Common myeloid progenitor, CD34-positive (primary cell): ENCODE measurements at regions not wholly inside any gene's neighbourhood (a gene's known extent, or its start where the extent isn't known, plus 50 kb on each side); places are given as distances from the start of the nearest gene placed in this dataset.
"Not testable (repeated sequence)": the region's sequence is repeated elsewhere in the genome, so short reads cannot be mapped to it uniquely, and the experiment has no call there.

ENCODE experiments used
- CTCF ChIA-PET: fragments of 350-600 bp; sonication (Branson Sonifier 250); formaldehyde crosslinking; loops from one replicate; lab custom pipeline; 2021; ENCODE audit warnings: antibody characterized with exemption; lab: Charles Lee
- POLR2A ChIA-PET: fragments of 350-600 bp; sonication (Branson Sonifier 250); formaldehyde crosslinking; loops from one replicate; lab custom pipeline; 2021; ENCODE audit warnings: antibody characterized with exemption; lab: Charles Lee
- DNase-seq, 3 donors: peaks; one replicate each; pipeline versions ENCODE4 v3.0.0 to v3.0.0-alpha.2; 2013
- H3K27ac ChIP-seq, 2 experiments: 1 replicate in 1 of 2; 2 replicates in 1 of 2; pipeline ENCODE4 v1.7.0; 2013; ENCODE audit warnings: inconsistent platforms in 2 of 2, low read length in 2 of 2, mild to moderate bottlenecking in 2 of 2, low read depth in 1 of 2, moderate library complexity in 1 of 2; ENCODE audit not compliant: severe bottlenecking in 2 of 2, insufficient read depth in 1 of 2, poor library complexity in 1 of 2
- H3K27me3 ChIP-seq, 5 experiments: replicated peaks in 2 of 5; 1 replicate in 3 of 5; 2 replicates in 2 of 5; pipeline versions ENCODE4 v1.6.1 to v1.7.0; 2013; ENCODE audit warnings: low read length in 4 of 5, mild to moderate bottlenecking in 2 of 5, moderate library complexity in 2 of 5, inconsistent platforms in 1 of 5; ENCODE audit not compliant: insufficient read depth in 5 of 5, control insufficient read depth in 4 of 5
- H3K36me3 ChIP-seq, 4 experiments: 1 replicate in 2 of 4; 2 replicates in 2 of 4; pipeline versions ENCODE4 v1.6.1 to v1.7.0; 2013; ENCODE audit warnings: low read length in 3 of 4, control low read depth in 1 of 4, mild to moderate bottlenecking in 1 of 4; ENCODE audit not compliant: control insufficient read depth in 4 of 4, insufficient read depth in 4 of 4
- H3K4me1 ChIP-seq, 4 experiments: 1 replicate in 3 of 4; 2 replicates in 1 of 4; pipeline versions ENCODE4 v1.6.1 to v1.7.1; 2013; ENCODE audit warnings: low read length in 3 of 4, mild to moderate bottlenecking in 3 of 4, control low read depth in 1 of 4, inconsistent platforms in 1 of 4, moderate library complexity in 1 of 4; ENCODE audit not compliant: control insufficient read depth in 4 of 4, insufficient read depth in 4 of 4; ENCODE audit errors: control extremely low read depth in 1 of 4
- H3K4me3 ChIP-seq, 7 experiments: 1 replicate in 4 of 7; 2 replicates in 3 of 7; pipeline versions ENCODE4 v1.5.1 to v1.7.0; 2013; ENCODE audit warnings: mild to moderate bottlenecking in 7 of 7, low read length in 6 of 7, moderate library complexity in 6 of 7, inconsistent platforms in 2 of 7, low read depth in 2 of 7, control low read depth in 1 of 7; ENCODE audit not compliant: insufficient read depth in 4 of 7, control insufficient read depth in 1 of 7; ENCODE audit errors: extremely low read depth in 1 of 7
- H3K9me3 ChIP-seq, 5 experiments: 1 replicate in 4 of 5; 2 replicates in 1 of 5; pipeline versions ENCODE4 v1.6.1 to v1.7.1; 2013; ENCODE audit warnings: low read length in 4 of 5, mild to moderate bottlenecking in 2 of 5, inconsistent platforms in 1 of 5, low read depth in 1 of 5, moderate library complexity in 1 of 5; ENCODE audit not compliant: control insufficient read depth in 4 of 5, insufficient read depth in 2 of 5; ENCODE audit errors: control extremely low read depth in 1 of 5
- WGBS: methylation state at CpG from one replicate; pipeline ENCODE4 v1.1.5; 2013; ENCODE audit not compliant: insufficient coverage; 5-methylcytosine and 5-hydroxymethylcytosine counted together

GRCh38 chr18:27520401-27520800 is 335.3 kb upstream of the CHST9 start:
- no peaks in the 10 kb centered on the region for H3K9me3 ChIP-seq
- H3K4me3 ChIP-seq, result no peak overlapping the region
- no peaks in the 10 kb centered on the region for H3K4me1 ChIP-seq
- no peaks in the 10 kb centered on the region for H3K27me3 ChIP-seq
- WGBS, result 100% methylated on average over 1 of the region's 2 CpGs
- DNase-seq, result no peak
- CTCF ChIA-PET, result no interaction called here
- no peak overlapping the region for H3K27ac ChIP-seq
- POLR2A ChIA-PET, result no interaction called here
- no peaks in the 10 kb centered on the region for H3K36me3 ChIP-seq

- CTCF ChIA-PET, DNase-seq, H3K27me3 ChIP-seq, H3K4me1 ChIP-seq, H3K27ac ChIP-seq, H3K9me3 ChIP-seq, H3K4me3 ChIP-seq, POLR2A ChIA-PET, H3K36me3 ChIP-seq: not testable (repeated sequence)
- WGBS, result 96% methylated on average over 19 of the region's 21 CpGs
Observed at GRCh38 chr18:27510036-27510633, 325.0 kb upstream of the CHST9 start.

- WGBS, result 100% methylated on average over 4 of the region's 4 CpGs
- H3K27me3 ChIP-seq, result no peaks in the 10 kb centered on the region
- peaks cover 0 to 1% (median 0%) of the 10 kb centered on the region in 5 experiments for H3K9me3 ChIP-seq
- POLR2A ChIA-PET, result no interaction called here
- no peaks in the 10 kb centered on the region for H3K4me1 ChIP-seq
- H3K27ac ChIP-seq, result no peak overlapping the region
- H3K36me3 ChIP-seq, result no peaks in the 10 kb centered on the region
- no peak overlapping the region for H3K4me3 ChIP-seq
- CTCF ChIA-PET, result no interaction called here
- DNase-seq, result no peak
Observed at GRCh38 chr18:27501671-27502070, 316.6 kb upstream of the CHST9 start.

DNA sequence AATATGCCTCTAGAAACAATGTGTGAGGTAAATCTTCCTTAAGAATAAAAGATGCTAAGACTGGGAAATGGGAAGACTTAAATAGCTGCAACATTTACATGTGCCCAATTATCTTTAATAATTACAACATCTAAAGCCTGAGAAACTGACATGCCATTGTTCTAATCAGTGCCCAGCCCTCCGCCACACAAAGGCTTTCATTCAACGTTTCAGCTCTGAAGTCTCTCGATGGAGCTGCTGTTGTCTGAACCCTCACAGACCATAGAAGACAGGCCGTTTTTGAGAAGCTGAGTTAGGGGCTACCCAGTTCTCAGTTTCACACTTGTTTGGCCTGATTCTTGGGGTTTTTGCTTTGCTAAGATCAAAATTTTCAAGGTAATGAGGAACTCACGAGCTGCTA is 315.4 kb upstream of the CHST9 start:
- H3K4me3 ChIP-seq, result no peak overlapping the region
- 89% methylated on average over 4 of the region's 5 CpGs for WGBS

GRCh38 chr18:27497246-27497645 is 312.1 kb upstream of the CHST9 start:
- Histone ChIP-seq H3K9me3 (no peaks in the 10 kb centered on the region), H3K36me3 (no peaks in the 10 kb centered on the region), H3K27ac (no peak overlapping the region), H3K27me3 (no peaks in the 10 kb centered on the region), H3K4me3 (no peak overlapping the region), H3K4me1 (no peaks in the 10 kb centered on the region)
- POLR2A ChIA-PET, result no interaction called here
- 97% methylated on average over 3 of the region's 4 CpGs for WGBS
- CTCF ChIA-PET, result no interaction called here
- DNase-seq, result no peak

More for the DNA sequence above, 315.4 kb upstream of the CHST9 start:
- DNase-seq, result no peak
- Histone ChIP-seq H3K36me3 (no peaks in the 10 kb centered on the region), H3K4me1 (no peaks in the 10 kb centered on the region), H3K27me3 (no peaks in the 10 kb centered on the region), H3K27ac (no peak overlapping the region), H3K9me3 (peaks cover 0 to 1% (median 0%) of the 10 kb centered on the region in 5 experiments)
- CTCF ChIA-PET, result no interaction called here
- POLR2A ChIA-PET, result no interaction called here

- DNase-seq, result no peak
- POLR2A ChIA-PET, result no interaction called here
Observed at GRCh38 chr18:27493182-27493581, 308.1 kb upstream of the CHST9 start.

GRCh38 chr18:27491772-27492171 is 306.7 kb upstream of the CHST9 start:
- H3K27me3 ChIP-seq, result no peaks in the 10 kb centered on the region
- ChIA-PET CTCF (no interaction called here), POLR2A (no interaction called here)
- no peaks in the 10 kb centered on the region for H3K9me3 ChIP-seq
- H3K36me3 ChIP-seq, result no peaks in the 10 kb centered on the region
- WGBS, result 54% methylated on average over 2 of the region's 2 CpGs
- no peaks in the 10 kb centered on the region for H3K4me1 ChIP-seq
- H3K4me3 ChIP-seq, result no peak overlapping the region
- no peak overlapping the region for H3K27ac ChIP-seq
- no peak for DNase-seq

More at GRCh38 chr18:27493182-27493581, 308.1 kb upstream of the CHST9 start:
- CTCF ChIA-PET, result no interaction called here
- Histone ChIP-seq H3K9me3 (no peaks in the 10 kb centered on the region), H3K27ac (no peak overlapping the region), H3K36me3 (no peaks in the 10 kb centered on the region), H3K4me3 (no peak overlapping the region), H3K27me3 (no peaks in the 10 kb centered on the region), H3K4me1 (no peaks in the 10 kb centered on the region)
- WGBS, result 87% methylated on average over 3 of the region's 4 CpGs
